Pons (tissue), 1 donor: ENCODE measurements at regions not wholly inside any gene's neighbourhood (a gene's known extent, or its start where the extent isn't known, plus 50 kb on each side); places are given as distances from the start of the nearest gene placed in this dataset.
"Not testable (repeated sequence)": the region's sequence is repeated elsewhere in the genome, so short reads cannot be mapped to it uniquely, and the experiment has no call there.

Experiments used
- DNase-seq: peaks from one replicate; pipeline ENCODE4 v3.0.0-alpha.2; 2016; ENCODE audit warnings: low spot score

- DNase-seq, result no peak
Observed at GRCh38 chr3:94500146-94500545, 437.3 kb downstream of the NSUN3 start.

GRCh38 chr3:94507354-94507753 lies 444.5 kb downstream of the NSUN3 start:
- DNase-seq, result not testable (repeated sequence)

GRCh38 chr3:94512876-94513275 lies 450.0 kb downstream of the NSUN3 start:
- no peak for DNase-seq

- DNase-seq, result no peak
Observed at GRCh38 chr3:94513600-94513999, 450.7 kb downstream of the NSUN3 start.

GRCh38 chr3:94515983-94516382 lies 453.1 kb downstream of the NSUN3 start:
- no peak for DNase-seq

GRCh38 chr3:94520364-94520763 lies 457.5 kb downstream of the NSUN3 start:
- DNase-seq, result no peak

- no peak for DNase-seq
Observed at GRCh38 chr3:94522488-94522887, 459.6 kb downstream of the NSUN3 start.

- no peak for DNase-seq
Observed at GRCh38 chr3:94524102-94524919, 461.4 kb downstream of the NSUN3 start.

GRCh38 chr3:94525043-94525442 lies 462.2 kb downstream of the NSUN3 start:
- DNase-seq, result peak; percentile 10

GRCh38 chr3:94529816-94530215 lies 467.0 kb downstream of the NSUN3 start:
- no peak for DNase-seq

- no peak for DNase-seq
Observed at GRCh38 chr3:94532951-94533350, 470.1 kb downstream of the NSUN3 start.

- no peak for DNase-seq
Observed at GRCh38 chr3:94539937-94540336, 477.1 kb downstream of the NSUN3 start.

GRCh38 chr3:94543161-94543560 lies 480.3 kb downstream of the NSUN3 start:
- no peak for DNase-seq

GRCh38 chr3:94544131-94544789 lies 481.4 kb downstream of the NSUN3 start:
- DNase-seq, result no peak

GRCh38 chr3:94548581-94549316 lies 485.9 kb downstream of the NSUN3 start:
- no peak for DNase-seq

GRCh38 chr3:94561094-94561493 lies 498.2 kb downstream of the NSUN3 start:
- no peak for DNase-seq

GRCh38 chr3:94564247-94564646 lies 501.4 kb downstream of the NSUN3 start:
- DNase-seq, result no peak

GRCh38 chr3:94568041-94568440 lies 505.2 kb downstream of the NSUN3 start:
- DNase-seq, result no peak

- DNase-seq, result no peak
Observed at GRCh38 chr3:94573337-94573736, 510.5 kb downstream of the NSUN3 start.

- no peak for DNase-seq
Observed at GRCh38 chr3:94587291-94587690, 524.4 kb downstream of the NSUN3 start.

GRCh38 chr3:94593526-94594150 lies 530.8 kb downstream of the NSUN3 start:
- DNase-seq, result no peak

GRCh38 chr3:94596141-94596540 lies 533.3 kb downstream of the NSUN3 start:
- no peak for DNase-seq
